Progenitor cell of endocrine pancreas (in vitro differentiated cells): ENCODE measurements at regions not wholly inside any gene's neighbourhood (a gene's known extent, or its start where the extent isn't known, plus 50 kb on each side); places are given as distances from the start of the nearest gene placed in this dataset.

Experiments
- DNase-seq: peaks from one replicate; pipeline ENCODE4 v3.0.0; 2021; ENCODE audit warnings: low spot score; ENCODE audit not compliant: unreplicated experiment
- H3K27ac Mint-ChIP-seq: 2 replicates; pipeline ENCODE4 v1.8.0; 2021; ENCODE audit warnings: mild to moderate bottlenecking, moderate library complexity, mixed read lengths
- H3K27me3 Mint-ChIP-seq: 2 replicates; pipeline ENCODE4 v1.8.0; 2021; ENCODE audit warnings: mixed read lengths
- H3K36me3 Mint-ChIP-seq: 2 replicates; pipeline ENCODE4 v1.8.0; 2022; ENCODE audit warnings: mixed read lengths; ENCODE audit not compliant: insufficient read depth
- H3K4me1 Mint-ChIP-seq: 2 replicates; pipeline ENCODE4 v1.8.0; 2021; ENCODE audit warnings: low read depth, mixed read lengths
- H3K4me3 Mint-ChIP-seq: 2 replicates; pipeline ENCODE4 v1.8.0; 2021; ENCODE audit warnings: low read depth, mild to moderate bottlenecking, moderate library complexity, mixed read lengths
- H3K9me3 Mint-ChIP-seq: 2 replicates; pipeline ENCODE4 v1.8.0; 2021; ENCODE audit warnings: low read depth, mixed read lengths
- CTCF ChIP-seq: fragments of 200-600 bp; sonication (generic); IDR thresholded peaks from one replicate; pipeline ENCODE4 v1.5.0; 2021; ENCODE audit warnings: antibody characterized with exemption, mild to moderate bottlenecking; ENCODE audit not compliant: unreplicated experiment

DNA sequence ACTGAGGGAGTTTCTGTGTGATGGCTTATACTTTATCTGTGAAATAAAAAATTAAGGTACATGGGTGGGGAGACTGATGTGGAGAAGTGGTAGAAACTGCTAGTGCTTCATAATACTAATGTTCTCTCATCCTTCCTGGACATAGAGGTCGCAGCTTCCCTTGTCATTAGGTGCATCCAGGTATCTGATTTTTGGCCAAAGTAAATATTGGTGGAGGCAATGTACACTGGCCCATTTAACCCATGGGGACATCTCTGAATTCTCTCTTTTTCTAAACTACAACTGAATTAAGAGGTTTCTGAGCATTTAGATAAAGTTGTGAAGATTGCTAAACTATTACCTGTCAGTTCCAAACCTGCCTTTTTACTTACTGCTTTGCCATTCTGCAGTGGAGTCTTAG, 140.9 kb upstream of the CHORDC1 start:
- H3K27ac Mint-ChIP-seq, result no peak overlapping the region
- no peaks in the 10 kb centered on the region for H3K36me3 Mint-ChIP-seq
- no peaks in the 10 kb centered on the region for H3K27me3 Mint-ChIP-seq
- no peaks in the 10 kb centered on the region for H3K4me1 Mint-ChIP-seq
- H3K4me3 Mint-ChIP-seq, result no peak overlapping the region
- peaks cover 3% of the 10 kb centered on the region for H3K9me3 Mint-ChIP-seq
- DNase-seq, result no peak
- TF ChIP-seq CTCF, result no peak

DNA sequence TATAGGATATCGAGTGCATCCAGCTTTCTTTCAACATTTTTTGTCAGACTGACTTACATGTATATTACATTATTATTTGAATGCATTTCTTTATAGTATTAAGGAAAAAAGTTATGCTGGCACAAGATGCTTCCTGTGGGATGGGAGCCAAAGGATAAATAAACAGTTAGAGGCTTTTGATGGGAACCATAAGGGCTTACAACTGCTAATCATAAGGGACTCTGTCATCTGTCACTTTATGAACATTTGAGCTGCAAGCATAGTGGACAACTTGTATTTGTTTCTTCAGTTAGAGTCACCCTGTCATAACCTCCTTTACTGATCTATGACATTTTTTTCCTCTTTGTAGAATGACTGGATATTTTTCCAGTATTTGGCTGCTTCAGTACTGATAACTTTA, 132.4 kb upstream of the CHORDC1 start:
- Mint-ChIP-seq H3K27me3 (no peaks in the 10 kb centered on the region), H3K36me3 (no peaks in the 10 kb centered on the region), H3K9me3 (peaks cover 3% of the 10 kb centered on the region), H3K27ac (no peak overlapping the region), H3K4me1 (no peaks in the 10 kb centered on the region), H3K4me3 (no peak overlapping the region)
- no peak for TF ChIP-seq CTCF
- DNase-seq, result no peak

DNA sequence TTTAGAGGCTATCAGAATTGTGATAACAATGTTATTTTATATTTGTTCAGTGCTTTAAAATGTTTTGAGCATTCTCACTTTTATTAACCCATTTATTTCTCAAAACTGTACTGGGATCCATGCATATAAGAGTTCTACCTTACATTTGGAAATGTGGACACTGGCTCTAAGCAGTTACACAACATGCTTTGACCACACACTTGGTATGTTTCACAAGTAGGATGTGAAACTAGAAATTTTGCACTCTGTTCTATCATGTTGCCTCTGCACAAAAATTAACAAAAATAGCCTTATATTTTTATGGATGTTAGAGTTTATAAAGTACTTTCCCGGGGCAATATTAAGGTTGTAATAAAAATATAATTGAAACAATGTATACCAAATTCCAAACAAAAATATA, 126.9 kb upstream of the CHORDC1 start:
- H3K27me3 Mint-ChIP-seq, result no peaks in the 10 kb centered on the region
- no peaks in the 10 kb centered on the region for H3K9me3 Mint-ChIP-seq
- no peak overlapping the region for H3K27ac Mint-ChIP-seq
- H3K4me3 Mint-ChIP-seq, result no peak overlapping the region
- H3K36me3 Mint-ChIP-seq, result no peaks in the 10 kb centered on the region
- no peaks in the 10 kb centered on the region for H3K4me1 Mint-ChIP-seq
- no peak for DNase-seq
- no peak for TF ChIP-seq CTCF

- Mint-ChIP-seq H3K4me1 (no peaks in the 10 kb centered on the region), H3K36me3 (no peaks in the 10 kb centered on the region), H3K27ac (no peak overlapping the region), H3K27me3 (no peaks in the 10 kb centered on the region), H3K4me3 (no peak overlapping the region), H3K9me3 (no peaks in the 10 kb centered on the region)
- no peak for DNase-seq
- no peak for TF ChIP-seq CTCF
Measured at GRCh38 chr11:90344546-90344945, 121.7 kb upstream of the CHORDC1 start.

GRCh38 chr11:90343673-90344072, 120.8 kb upstream of the CHORDC1 start:
- no peaks in the 10 kb centered on the region for H3K36me3 Mint-ChIP-seq

More at GRCh38 chr11:90343673-90344072, 120.8 kb upstream of the CHORDC1 start:
- H3K9me3 Mint-ChIP-seq, result no peaks in the 10 kb centered on the region
- no peaks in the 10 kb centered on the region for H3K27me3 Mint-ChIP-seq
- H3K27ac Mint-ChIP-seq, result no peak overlapping the region
- no peaks in the 10 kb centered on the region for H3K4me1 Mint-ChIP-seq
- H3K4me3 Mint-ChIP-seq, result no peak overlapping the region
- no peak for TF ChIP-seq CTCF
- no peak for DNase-seq
